Ovary (tissue), 3 donors: ENCODE measurements at regions not wholly inside any gene's neighbourhood (a gene's known extent, or its start where the extent isn't known, plus 50 kb on each side); places are given as distances from the start of the nearest gene placed in this dataset.

Experiments
- CTCF ChIP-seq, 3 donors: fragments of 450-650 bp in 2 of 3; fragments of 200-600 bp in 1 of 3; IDR thresholded peaks; one replicate each; pipeline versions ENCODE4 v1.5.1 to v1.8.0; 2016 to 2022; ENCODE audit warnings: antibody characterized with exemption in 3 of 3, mild to moderate bottlenecking in 1 of 3
- EP300 ChIP-seq: sonication (generic); formaldehyde crosslinking; IDR thresholded peaks from one replicate; pipeline ENCODE4 v1.6.1; 2017; ENCODE audit warnings: antibody characterized with exemption
- donor health status: DM: no; HTN: no; CAD: no.

- TF ChIP-seq CTCF (IDR thresholded peaks at IDR 0.05) (no peak), EP300 (no peak)
Measured at GRCh38 chr14:101116065-101116464, 212.5 kb upstream of the RTL1 start.
